ENCODE measurements at regions not wholly inside any gene's neighbourhood (a gene's known extent, or its start where the extent isn't known, plus 50 kb on each side); places are given as distances from the start of the nearest gene placed in this dataset.

DNA sequence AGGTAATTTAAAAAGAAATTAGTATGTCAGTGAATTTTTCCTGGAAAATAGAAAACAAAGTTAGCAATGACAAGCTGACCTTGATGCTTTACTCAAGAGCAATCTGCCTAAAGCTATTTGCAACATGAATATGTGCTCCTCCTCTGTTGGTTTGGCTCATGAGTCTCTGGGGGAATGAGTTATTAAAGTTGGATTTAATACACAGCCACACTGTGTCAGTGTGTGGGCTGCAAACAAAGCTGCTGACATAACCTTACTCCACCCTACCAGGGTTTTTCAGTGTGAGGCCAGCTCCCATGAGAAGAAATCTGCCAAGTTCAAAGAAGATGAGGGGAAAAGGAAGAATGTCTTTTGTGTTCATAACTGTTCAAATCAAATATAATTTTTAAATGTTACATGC is 280.5 kb downstream of the TLL1 start:
- no peak overlapping the region for H3K27ac ChIP-seq
- no peak overlapping the region for H3K9ac ChIP-seq
- no peaks in the 10 kb centered on the region for H3K27me3 ChIP-seq (ENCODE audit: control insufficient read depth, insufficient read depth, low read length)
- no peaks in the 10 kb centered on the region for H3K4me1 ChIP-seq
- no peaks in the 10 kb centered on the region for H3K36me3 ChIP-seq (ENCODE audit: control insufficient read depth, insufficient read depth, low read length)
- no peak overlapping the region for H2AFZ ChIP-seq
- TF ChIP-seq, protein P1, sequence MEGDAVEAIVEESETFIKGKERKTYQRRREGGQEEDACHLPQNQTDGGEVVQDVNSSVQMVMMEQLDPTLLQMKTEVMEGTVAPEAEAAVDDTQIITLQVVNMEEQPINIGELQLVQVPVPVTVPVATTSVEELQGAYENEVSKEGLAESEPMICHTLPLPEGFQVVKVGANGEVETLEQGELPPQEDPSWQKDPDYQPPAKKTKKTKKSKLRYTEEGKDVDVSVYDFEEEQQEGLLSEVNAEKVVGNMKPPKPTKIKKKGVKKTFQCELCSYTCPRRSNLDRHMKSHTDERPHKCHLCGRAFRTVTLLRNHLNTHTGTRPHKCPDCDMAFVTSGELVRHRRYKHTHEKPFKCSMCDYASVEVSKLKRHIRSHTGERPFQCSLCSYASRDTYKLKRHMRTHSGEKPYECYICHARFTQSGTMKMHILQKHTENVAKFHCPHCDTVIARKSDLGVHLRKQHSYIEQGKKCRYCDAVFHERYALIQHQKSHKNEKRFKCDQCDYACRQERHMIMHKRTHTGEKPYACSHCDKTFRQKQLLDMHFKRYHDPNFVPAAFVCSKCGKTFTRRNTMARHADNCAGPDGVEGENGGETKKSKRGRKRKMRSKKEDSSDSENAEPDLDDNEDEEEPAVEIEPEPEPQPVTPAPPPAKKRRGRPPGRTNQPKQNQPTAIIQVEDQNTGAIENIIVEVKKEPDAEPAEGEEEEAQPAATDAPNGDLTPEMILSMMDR (IDR thresholded peaks at IDR 0.05): no peak
- no peak overlapping the region for H3K4me2 ChIP-seq (ENCODE audit: low read length)
- H3K79me2 ChIP-seq: no peaks in the 10 kb centered on the region
- H3K4me3 ChIP-seq (ENCODE audit: low read depth, low read length): no peak overlapping the region
- H3K9me3 ChIP-seq (ENCODE audit: control insufficient read depth, low read length): no peaks in the 10 kb centered on the region

DNA sequence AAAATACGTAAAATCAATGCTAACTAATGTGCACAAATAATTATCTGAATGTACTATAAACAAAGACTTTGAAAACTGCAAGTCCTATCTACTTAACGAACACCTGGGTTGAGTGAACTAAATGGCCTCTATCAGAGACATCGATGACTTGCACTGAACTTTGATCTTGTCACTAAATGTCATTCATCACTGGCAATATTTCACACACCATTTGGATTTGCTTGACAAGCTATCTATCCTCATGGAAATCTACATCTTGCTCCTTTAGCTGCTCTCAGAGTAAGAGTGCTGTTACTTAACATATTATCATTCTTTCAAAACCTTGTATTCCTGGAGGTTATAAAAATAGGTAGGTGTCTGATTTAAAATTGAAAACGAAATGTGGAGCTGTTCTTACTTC is 289.3 kb downstream of the TLL1 start:
- Histone ChIP-seq H3K9me3 (ENCODE audit: control insufficient read depth, low read length) (no peaks in the 10 kb centered on the region), H2AFZ (no peak overlapping the region), H3K27me3 (ENCODE audit: control insufficient read depth, insufficient read depth, low read length) (no peaks in the 10 kb centered on the region), H3K4me3 (ENCODE audit: low read depth, low read length) (no peak overlapping the region), H3K4me2 (ENCODE audit: low read length) (no peak overlapping the region), H3K4me1 (no peaks in the 10 kb centered on the region), H3K9ac (no peak overlapping the region), H3K27ac (no peak overlapping the region), H3K36me3 (ENCODE audit: control insufficient read depth, insufficient read depth, low read length) (no peaks in the 10 kb centered on the region), H3K79me2 (no peaks in the 10 kb centered on the region)
- TF ChIP-seq, protein P1 (IDR thresholded peaks at IDR 0.05): no peak

DNA sequence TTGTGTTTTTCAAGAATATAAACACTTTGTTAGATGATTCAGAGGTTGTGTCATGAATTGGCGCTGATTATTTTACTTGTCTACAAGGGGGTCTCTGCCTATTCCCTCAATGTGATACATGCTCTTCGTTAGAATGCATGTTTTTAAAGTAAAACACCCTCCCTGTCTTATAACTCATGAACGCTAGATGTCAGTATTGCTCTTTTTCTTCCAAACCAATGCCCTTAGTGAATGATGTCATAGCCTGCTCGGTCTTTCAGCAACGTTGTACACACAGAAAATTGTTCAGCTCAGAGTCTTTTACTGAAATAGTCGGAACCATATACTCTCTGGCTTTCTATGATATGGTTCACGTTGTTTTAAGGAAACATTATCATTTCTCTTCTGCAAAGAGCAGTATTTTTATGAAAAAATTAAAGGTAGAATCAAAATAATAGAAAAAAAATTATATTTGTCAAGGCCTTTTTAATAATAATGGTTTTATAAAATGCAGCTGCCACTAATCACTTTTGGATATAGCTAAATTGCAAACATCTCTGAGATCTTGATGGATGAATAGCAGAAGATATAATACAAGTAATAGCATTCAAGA is 292.9 kb downstream of the TLL1 start:
- Histone ChIP-seq H3K9ac (no peak overlapping the region), H3K4me2 (ENCODE audit: low read length) (no peak overlapping the region), H3K27me3 (ENCODE audit: control insufficient read depth, insufficient read depth, low read length) (no peaks in the 10 kb centered on the region), H3K4me1 (no peaks in the 10 kb centered on the region), H2AFZ (no peak overlapping the region), H3K36me3 (ENCODE audit: control insufficient read depth, insufficient read depth, low read length) (no peaks in the 10 kb centered on the region), H3K9me3 (ENCODE audit: control insufficient read depth, low read length) (no peaks in the 10 kb centered on the region), H3K79me2 (no peaks in the 10 kb centered on the region), H3K27ac (no peak overlapping the region), H3K4me3 (ENCODE audit: low read depth, low read length) (no peak overlapping the region)
- TF ChIP-seq, protein P1 (IDR thresholded peaks at IDR 0.05): peak; percentile 56

DNA sequence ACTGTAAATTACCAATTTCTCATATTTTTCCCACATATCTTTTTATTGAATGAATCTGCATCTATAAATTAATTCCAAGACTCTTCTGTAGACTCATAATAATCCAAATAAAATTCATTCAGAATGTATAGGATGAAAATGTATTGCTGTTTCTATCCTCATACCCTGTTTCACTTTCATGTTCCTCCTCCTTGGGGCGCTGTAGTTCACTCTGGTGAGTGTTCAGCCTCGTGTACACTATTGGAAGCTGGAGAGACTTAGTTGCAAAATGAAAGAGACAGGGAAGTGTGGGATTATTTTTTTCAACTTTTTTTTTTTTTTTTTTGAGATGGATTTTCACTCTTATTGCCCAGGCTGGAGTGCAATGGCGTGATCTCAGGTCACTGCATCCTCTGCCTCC is 296.1 kb downstream of the TLL1 start:
- no peak overlapping the region for H3K9ac ChIP-seq
- H3K4me3 ChIP-seq (ENCODE audit: low read depth, low read length): no peak overlapping the region
- H3K36me3 ChIP-seq (ENCODE audit: control insufficient read depth, insufficient read depth, low read length): no peaks in the 10 kb centered on the region
- no peaks in the 10 kb centered on the region for H3K4me1 ChIP-seq
- TF ChIP-seq, protein P1 (IDR thresholded peaks at IDR 0.05): no peak
- no peak overlapping the region for H2AFZ ChIP-seq
- no peaks in the 10 kb centered on the region for H3K27me3 ChIP-seq (ENCODE audit: control insufficient read depth, insufficient read depth, low read length)
- no peaks in the 10 kb centered on the region for H3K9me3 ChIP-seq (ENCODE audit: control insufficient read depth, low read length)
- H3K79me2 ChIP-seq: no peaks in the 10 kb centered on the region
- H3K27ac ChIP-seq: no peak overlapping the region
- H3K4me2 ChIP-seq (ENCODE audit: low read length): no peak overlapping the region

DNA sequence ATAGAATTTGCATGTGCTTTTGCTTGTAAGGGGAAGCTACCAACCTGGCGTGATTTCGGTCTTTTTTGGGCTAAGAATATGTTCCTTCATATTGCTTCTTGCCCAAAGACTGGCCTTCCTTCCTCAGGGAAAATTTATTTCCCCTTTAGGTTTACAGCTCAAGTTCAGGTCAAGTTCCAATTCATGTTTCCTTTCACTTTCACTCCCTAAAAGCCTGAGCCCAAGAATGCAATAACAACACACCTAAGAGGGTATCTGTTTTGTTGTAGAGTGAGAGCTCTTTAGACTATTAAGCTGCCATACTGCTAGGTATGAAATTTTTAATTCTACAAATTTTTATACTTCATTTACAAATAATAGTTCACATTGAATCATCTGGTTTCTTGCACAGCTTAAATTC is 299.6 kb downstream of the TLL1 start:
- H3K36me3 ChIP-seq (ENCODE audit: control insufficient read depth, insufficient read depth, low read length): no peaks in the 10 kb centered on the region
- H3K27me3 ChIP-seq (ENCODE audit: control insufficient read depth, insufficient read depth, low read length): no peaks in the 10 kb centered on the region
- no peak overlapping the region for H3K4me3 ChIP-seq (ENCODE audit: low read depth, low read length)
- no peak overlapping the region for H3K4me2 ChIP-seq (ENCODE audit: low read length)
- H3K9ac ChIP-seq: no peak overlapping the region
- TF ChIP-seq, protein P1 (IDR thresholded peaks at IDR 0.05): no peak
- H3K79me2 ChIP-seq: no peaks in the 10 kb centered on the region
- no peak overlapping the region for H3K27ac ChIP-seq
- H2AFZ ChIP-seq: no peak overlapping the region
- H3K4me1 ChIP-seq: no peaks in the 10 kb centered on the region
- no peaks in the 10 kb centered on the region for H3K9me3 ChIP-seq (ENCODE audit: control insufficient read depth, low read length)

All from parathyroid adenoma (tissue), 2 donors.